ENCODE measurements at regions not wholly inside any gene's neighbourhood (a gene's known extent, or its start where the extent isn't known, plus 50 kb on each side); places are given as distances from the start of the nearest gene placed in this dataset.

- H3K27me3 ChIP-seq, result no peaks in the 10 kb centered on the region
- no peak for TF ChIP-seq CTCF (IDR thresholded peaks at IDR 0.05; ENCODE audit: low read depth, low read length)
- no peaks in the 10 kb centered on the region for H3K4me1 ChIP-seq
- no peaks in the 10 kb centered on the region for H3K36me3 ChIP-seq
- no peak overlapping the region for H3K4me3 ChIP-seq (ENCODE audit: low read depth, low read length)
- no peak for DNase-seq
- no peaks in the 10 kb centered on the region for H3K9me3 ChIP-seq
These were observed 568.1 kb upstream of the SALL3 start for GRCh38 chr18:78411539-78411938.

- no peak overlapping the region for H3K4me3 ChIP-seq (ENCODE audit: low read depth, low read length)
- no peak for TF ChIP-seq CTCF (IDR thresholded peaks at IDR 0.05; ENCODE audit: low read depth, low read length)
These were observed 565.3 kb upstream of the SALL3 start for GRCh38 chr18:78414302-78414701.

GRCh38 chr18:78416853-78417252 is 562.8 kb upstream of the SALL3 start:
- Histone ChIP-seq H3K4me3 (ENCODE audit: low read depth, low read length) (no peak overlapping the region), H3K4me1 (no peaks in the 10 kb centered on the region), H3K27me3 (no peaks in the 10 kb centered on the region), H3K9me3 (no peaks in the 10 kb centered on the region), H3K36me3 (no peaks in the 10 kb centered on the region)
- DNase-seq, result no peak
- TF ChIP-seq CTCF (IDR thresholded peaks at IDR 0.05; ENCODE audit: low read depth, low read length), result no peak

More at GRCh38 chr18:78414302-78414701, 565.3 kb upstream of the SALL3 start:
- DNase-seq, result no peak
- H3K9me3 ChIP-seq, result no peaks in the 10 kb centered on the region
- no peaks in the 10 kb centered on the region for H3K27me3 ChIP-seq
- H3K36me3 ChIP-seq, result no peaks in the 10 kb centered on the region
- H3K4me1 ChIP-seq, result no peaks in the 10 kb centered on the region

GRCh38 chr18:78418379-78418778 is 561.2 kb upstream of the SALL3 start:
- Histone ChIP-seq H3K36me3 (no peaks in the 10 kb centered on the region), H3K9me3 (no peaks in the 10 kb centered on the region), H3K27me3 (no peaks in the 10 kb centered on the region), H3K4me1 (no peaks in the 10 kb centered on the region), H3K4me3 (ENCODE audit: low read depth, low read length) (no peak overlapping the region)
- no peak for TF ChIP-seq CTCF (IDR thresholded peaks at IDR 0.05; ENCODE audit: low read depth, low read length)
- no peak for DNase-seq

- Histone ChIP-seq H3K9me3 (no peaks in the 10 kb centered on the region), H3K27me3 (no peaks in the 10 kb centered on the region), H3K36me3 (no peaks in the 10 kb centered on the region), H3K4me3 (ENCODE audit: low read depth, low read length) (no peak overlapping the region), H3K4me1 (no peaks in the 10 kb centered on the region)
- no peak for TF ChIP-seq CTCF (IDR thresholded peaks at IDR 0.05; ENCODE audit: low read depth, low read length)
- no peak for DNase-seq
These were observed 560.4 kb upstream of the SALL3 start for GRCh38 chr18:78419171-78419570.

GRCh38 chr18:78420116-78420515 is 559.5 kb upstream of the SALL3 start:
- Histone ChIP-seq H3K4me3 (ENCODE audit: low read depth, low read length) (no peak overlapping the region), H3K36me3 (no peaks in the 10 kb centered on the region), H3K9me3 (no peaks in the 10 kb centered on the region), H3K27me3 (peaks cover 2% of the 10 kb centered on the region; the same call in 1 of the 2 replicates), H3K4me1 (no peaks in the 10 kb centered on the region)
- TF ChIP-seq CTCF (IDR thresholded peaks at IDR 0.05; ENCODE audit: low read depth, low read length), result no peak
- no peak for DNase-seq

Data from BE2C (cell line).